ENCODE measurements at regions not wholly inside any gene's neighbourhood (a gene's known extent, or its start where the extent isn't known, plus 50 kb on each side); places are given as distances from the start of the nearest gene placed in this dataset.
"Not testable (repeated sequence)": the region's sequence is repeated elsewhere in the genome, so short reads cannot be mapped to it uniquely, and the experiment has no call there.

- Mint-ChIP-seq H3K27me3 (ENCODE audit: insufficient read depth, unreplicated experiment) (no peaks in the 10 kb centered on the region), H3K27ac (ENCODE audit: low read depth, unreplicated experiment) (no peak overlapping the region), H3K9me3 (ENCODE audit: unreplicated experiment) (peaks cover 8% of the 10 kb centered on the region), H3K36me3 (ENCODE audit: insufficient read depth, unreplicated experiment) (peaks cover 6% of the 10 kb centered on the region), H3K4me1 (ENCODE audit: insufficient read depth, unreplicated experiment) (no peaks in the 10 kb centered on the region), H3K4me3 (ENCODE audit: unreplicated experiment) (no peak overlapping the region)
- ChIA-PET CTCF (interaction anchor here (0.6 to 1.2 kb wide), 2 partner anchors 781 to 1488 kb away, joined by 3 to 6 read pairs; no protein-coding TSS in a partner anchor), POLR2A (no interaction called here)
- intact Hi-C loops (cut with micrococcal nuclease), result loop anchor here (5.0 kb wide), 1 partner anchor 1074 kb away; no protein-coding TSS in a partner anchor
- TF ChIP-seq CTCF (IDR thresholded peaks at IDR 0.05; ENCODE audit: unreplicated experiment), result no peak
- no peak for DNase-seq (ENCODE audit: unreplicated experiment)
- BruUV-seq (replicated peaks), result no TSS peak
Observed at GRCh38 chrX:121571333-121571732, 523.9 kb downstream of the GLUD2 start.

- DNase-seq (ENCODE audit: unreplicated experiment); H3K27ac Mint-ChIP-seq (ENCODE audit: low read depth, unreplicated experiment); BruUV-seq (replicated peaks); H3K4me1 Mint-ChIP-seq (ENCODE audit: insufficient read depth, unreplicated experiment); H3K36me3 Mint-ChIP-seq (ENCODE audit: insufficient read depth, unreplicated experiment); H3K27me3 Mint-ChIP-seq (ENCODE audit: insufficient read depth, unreplicated experiment); POLR2A ChIA-PET; H3K9me3 Mint-ChIP-seq (ENCODE audit: unreplicated experiment); H3K4me3 Mint-ChIP-seq (ENCODE audit: unreplicated experiment): not testable (repeated sequence)
- intact Hi-C loops (cut with micrococcal nuclease), result loop anchor here (5.0 kb wide), 1 partner anchor 1077 kb away; no protein-coding TSS in a partner anchor
- CTCF ChIA-PET, result interaction anchor here (0.5 kb wide), 1 partner anchor 15 kb away, joined by 3 read pairs; no protein-coding TSS in a partner anchor
Observed at GRCh38 chrX:121574384-121574783, 527.0 kb downstream of the GLUD2 start.

DNA sequence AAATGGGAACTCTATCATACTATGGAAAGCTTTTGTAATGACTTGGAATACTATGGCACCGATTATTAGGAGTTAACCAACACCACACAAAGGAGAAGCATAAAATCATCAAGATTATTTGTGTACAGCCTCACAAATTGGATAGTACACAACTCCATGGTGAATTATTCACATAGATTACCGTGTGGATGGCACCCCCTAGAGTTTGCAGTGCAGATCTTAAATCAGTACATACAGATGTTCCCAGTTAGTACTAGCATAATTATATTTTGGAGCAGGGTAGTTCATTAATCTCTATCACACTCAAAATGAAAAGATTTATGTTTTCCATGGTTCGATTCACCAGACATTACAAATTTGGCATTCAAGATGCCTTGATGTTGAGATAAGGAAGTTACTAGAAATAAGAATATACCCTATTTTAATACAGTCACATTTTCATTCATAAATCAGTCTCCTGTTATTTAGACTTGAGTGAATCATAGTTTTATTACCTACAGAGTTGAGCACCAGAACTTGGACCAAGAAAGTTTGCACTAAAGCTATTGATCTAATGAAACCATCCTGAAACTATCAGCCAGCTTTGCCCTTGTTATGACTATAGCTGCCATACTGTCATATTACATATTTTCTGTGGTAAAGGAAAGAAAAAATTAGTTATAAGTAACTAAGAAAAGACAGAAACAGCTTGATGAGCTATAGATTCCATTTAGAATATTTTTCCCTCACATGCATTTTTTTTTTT lies 531.8 kb downstream of the GLUD2 start:
- H3K27me3 Mint-ChIP-seq (ENCODE audit: insufficient read depth, unreplicated experiment), result no peaks in the 10 kb centered on the region
- H3K9me3 Mint-ChIP-seq (ENCODE audit: unreplicated experiment), result no peaks in the 10 kb centered on the region
- no peaks in the 10 kb centered on the region for H3K36me3 Mint-ChIP-seq (ENCODE audit: insufficient read depth, unreplicated experiment)
- H3K27ac Mint-ChIP-seq (ENCODE audit: low read depth, unreplicated experiment), result no peak overlapping the region
- ChIA-PET CTCF (interaction anchor here (0.5 to 1.7 kb wide), 7 partner anchors 9 to 800 kb away, joined by 3 to 13 read pairs (median 3); no protein-coding TSS in a partner anchor), POLR2A (interaction anchor here (0.6 to 0.8 kb wide), 2 partner anchors 41 to 868 kb away, joined by 3 read pairs; no protein-coding TSS in a partner anchor)
- TF ChIP-seq CTCF (IDR thresholded peaks at IDR 0.05; ENCODE audit: unreplicated experiment), result peak; percentile 40
- no TSS peak for BruUV-seq (replicated peaks)
- no peak overlapping the region for H3K4me3 Mint-ChIP-seq (ENCODE audit: unreplicated experiment)
- peak; percentile 46 for DNase-seq (ENCODE audit: unreplicated experiment)
- intact Hi-C loops (cut with micrococcal nuclease), result loop anchor here (1.0 to 2.0 kb wide), 3 partner anchors 256 to 789 kb away; no protein-coding TSS in a partner anchor
- H3K4me1 Mint-ChIP-seq (ENCODE audit: insufficient read depth, unreplicated experiment), result no peaks in the 10 kb centered on the region

GRCh38 chrX:121581885-121582284 lies 534.5 kb downstream of the GLUD2 start:
- Mint-ChIP-seq H3K4me3 (ENCODE audit: unreplicated experiment) (no peak overlapping the region), H3K27ac (ENCODE audit: low read depth, unreplicated experiment) (no peak overlapping the region), H3K4me1 (ENCODE audit: insufficient read depth, unreplicated experiment) (no peaks in the 10 kb centered on the region), H3K27me3 (ENCODE audit: insufficient read depth, unreplicated experiment) (no peaks in the 10 kb centered on the region), H3K9me3 (ENCODE audit: unreplicated experiment) (peaks cover 6% of the 10 kb centered on the region), H3K36me3 (ENCODE audit: insufficient read depth, unreplicated experiment) (no peaks in the 10 kb centered on the region)
- ChIA-PET POLR2A (no interaction called here), CTCF (interaction anchor here (0.6 kb wide), 1 partner anchor 10 kb away, joined by 3 read pairs; no protein-coding TSS in a partner anchor)
- intact Hi-C loops (cut with micrococcal nuclease), result no loop called here
- no peak for TF ChIP-seq CTCF (IDR thresholded peaks at IDR 0.05; ENCODE audit: unreplicated experiment)
- no TSS peak for BruUV-seq (replicated peaks)
- DNase-seq (ENCODE audit: unreplicated experiment), result peak; percentile 17
